ENCODE measurements at regions not wholly inside any gene's neighbourhood (a gene's known extent, or its start where the extent isn't known, plus 50 kb on each side); places are given as distances from the start of the nearest gene placed in this dataset.

GRCh38 chr9:107163370-107163769 lies 119.7 kb upstream of the RAD23B start:
- no peak for DNase-seq (ENCODE audit: low read depth in 2 of 2)

GRCh38 chr9:107169796-107170195 lies 113.3 kb upstream of the RAD23B start:
- DNase-seq (ENCODE audit: low read depth in 2 of 2): no peak

- DNase-seq (ENCODE audit: low read depth in 2 of 2): no peak
These were observed 112.3 kb upstream of the RAD23B start for GRCh38 chr9:107170801-107171200.

- peak; percentile 16 to 27 for DNase-seq (ENCODE audit: low read depth in 2 of 2)
These were observed 110.7 kb upstream of the RAD23B start for GRCh38 chr9:107172160-107172978.

GRCh38 chr9:107172979-107173347 lies 110.1 kb upstream of the RAD23B start:
- DNase-seq (ENCODE audit: low read depth in 2 of 2): no peak

GRCh38 chr9:107173422-107174180 lies 109.5 kb upstream of the RAD23B start:
- DNase-seq (ENCODE audit: low read depth in 2 of 2): no peak

GRCh38 chr9:107174441-107174840 lies 108.6 kb upstream of the RAD23B start:
- no peak for DNase-seq (ENCODE audit: low read depth in 2 of 2)

GRCh38 chr9:107175041-107175440 lies 108.0 kb upstream of the RAD23B start:
- DNase-seq (ENCODE audit: low read depth in 2 of 2): no peak

GRCh38 chr9:107175816-107176435 lies 107.2 kb upstream of the RAD23B start:
- no peak for DNase-seq (ENCODE audit: low read depth in 2 of 2)

- DNase-seq (ENCODE audit: low read depth in 2 of 2): no peak
These were observed 106.5 kb upstream of the RAD23B start for GRCh38 chr9:107176436-107177151.

- DNase-seq (ENCODE audit: low read depth in 2 of 2): no peak
These were observed 105.7 kb upstream of the RAD23B start for GRCh38 chr9:107177243-107177839.

- no peak for DNase-seq (ENCODE audit: low read depth in 2 of 2)
These were observed 105.2 kb upstream of the RAD23B start for GRCh38 chr9:107177857-107178256.

GRCh38 chr9:107178293-107178692 lies 104.8 kb upstream of the RAD23B start:
- DNase-seq (ENCODE audit: low read depth in 2 of 2): no peak

- no peak for DNase-seq (ENCODE audit: low read depth in 2 of 2)
These were observed 102.9 kb upstream of the RAD23B start for GRCh38 chr9:107180206-107180605.

GRCh38 chr9:107183176-107183575 lies 99.9 kb upstream of the RAD23B start:
- DNase-seq (ENCODE audit: low read depth in 2 of 2): no peak

GRCh38 chr9:107188376-107188775 lies 94.7 kb upstream of the RAD23B start:
- no peak for DNase-seq (ENCODE audit: low read depth in 2 of 2)

GRCh38 chr9:107190061-107190935 lies 92.8 kb upstream of the RAD23B start:
- DNase-seq (ENCODE audit: low read depth in 2 of 2): no peak

- DNase-seq (ENCODE audit: low read depth in 2 of 2): no peak
These were observed 92.2 kb upstream of the RAD23B start for GRCh38 chr9:107190936-107191290.

GRCh38 chr9:107193251-107193650 lies 89.8 kb upstream of the RAD23B start:
- no peak for DNase-seq (ENCODE audit: low read depth in 2 of 2)

- no peak for DNase-seq (ENCODE audit: low read depth in 2 of 2)
These were observed 84.4 kb upstream of the RAD23B start for GRCh38 chr9:107198718-107199117.

GRCh38 chr9:107208121-107208520 lies 75.0 kb upstream of the RAD23B start:
- no peak for DNase-seq (ENCODE audit: low read depth in 2 of 2)
